ENCODE measurements at regions not wholly inside any gene's neighbourhood (a gene's known extent, or its start where the extent isn't known, plus 50 kb on each side); places are given as distances from the start of the nearest gene placed in this dataset.
"Not testable (repeated sequence)": the region's sequence is repeated elsewhere in the genome, so short reads cannot be mapped to it uniquely, and the experiment has no call there.

GRCh38 chr1:87986130-87986866 lies 657.6 kb downstream of the LMO4 start:
- TF ChIP-seq POLR2AphosphoS5 (IDR thresholded peaks at IDR 0.05) = no peak
- TF ChIP-seq, protein P1, sequence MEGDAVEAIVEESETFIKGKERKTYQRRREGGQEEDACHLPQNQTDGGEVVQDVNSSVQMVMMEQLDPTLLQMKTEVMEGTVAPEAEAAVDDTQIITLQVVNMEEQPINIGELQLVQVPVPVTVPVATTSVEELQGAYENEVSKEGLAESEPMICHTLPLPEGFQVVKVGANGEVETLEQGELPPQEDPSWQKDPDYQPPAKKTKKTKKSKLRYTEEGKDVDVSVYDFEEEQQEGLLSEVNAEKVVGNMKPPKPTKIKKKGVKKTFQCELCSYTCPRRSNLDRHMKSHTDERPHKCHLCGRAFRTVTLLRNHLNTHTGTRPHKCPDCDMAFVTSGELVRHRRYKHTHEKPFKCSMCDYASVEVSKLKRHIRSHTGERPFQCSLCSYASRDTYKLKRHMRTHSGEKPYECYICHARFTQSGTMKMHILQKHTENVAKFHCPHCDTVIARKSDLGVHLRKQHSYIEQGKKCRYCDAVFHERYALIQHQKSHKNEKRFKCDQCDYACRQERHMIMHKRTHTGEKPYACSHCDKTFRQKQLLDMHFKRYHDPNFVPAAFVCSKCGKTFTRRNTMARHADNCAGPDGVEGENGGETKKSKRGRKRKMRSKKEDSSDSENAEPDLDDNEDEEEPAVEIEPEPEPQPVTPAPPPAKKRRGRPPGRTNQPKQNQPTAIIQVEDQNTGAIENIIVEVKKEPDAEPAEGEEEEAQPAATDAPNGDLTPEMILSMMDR (IDR thresholded peaks at IDR 0.05) = no peak
- no peak for TF ChIP-seq POLR2A (IDR thresholded peaks at IDR 0.05)
- TF ChIP-seq EP300 (IDR thresholded peaks at IDR 0.05) = no peak

DNA sequence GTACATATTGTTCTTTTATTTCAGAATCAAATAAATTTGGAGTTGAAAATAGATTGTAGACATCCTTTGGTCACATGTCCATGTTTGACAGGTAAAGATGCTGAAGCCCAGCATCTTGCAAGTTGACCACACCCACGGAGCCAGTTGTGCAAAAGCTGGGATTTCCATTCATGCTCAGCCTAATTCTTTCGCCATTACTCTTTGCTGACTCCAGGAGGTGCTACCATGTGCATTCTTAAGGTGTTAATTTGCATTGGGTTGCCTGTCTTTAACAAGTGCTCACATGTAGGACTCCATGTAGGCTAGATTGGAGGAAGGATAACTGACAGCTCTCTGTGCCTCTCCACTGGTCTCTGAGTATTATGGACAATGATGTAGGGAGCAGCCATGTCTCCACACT lies 660.7 kb downstream of the LMO4 start:
- no peak for TF ChIP-seq POLR2AphosphoS5 (IDR thresholded peaks at IDR 0.05)
- ATAC-seq = no peak
- Histone ChIP-seq H3K4me3 (no peak overlapping the region), H3K27me3 (no peaks in the 10 kb centered on the region), H3K36me3 (no peaks in the 10 kb centered on the region), H3K9me3 (no peaks in the 10 kb centered on the region), H3K4me1 (no peaks in the 10 kb centered on the region), H3K27ac (no peak overlapping the region)
- WGBS, 2 donors (ENCODE audit: low coverage in 1 of 2) = 78 to 98% methylated on average over 2 of the region's 2 CpGs

More at GRCh38 chr1:87986130-87986866, 657.6 kb downstream of the LMO4 start:
- WGBS, 2 donors (ENCODE audit: low coverage in 1 of 2) = 84% methylated on average over 6 of the region's 6 CpGs
- Histone ChIP-seq H3K27ac (no peak overlapping the region), H3K27me3 (no peaks in the 10 kb centered on the region), H3K4me3 (no peak overlapping the region), H3K36me3 (no peaks in the 10 kb centered on the region), H3K4me1 (no peaks in the 10 kb centered on the region), H3K9me3 (no peaks in the 10 kb centered on the region)
- no peak for ATAC-seq

- H3K27me3 ChIP-seq, H3K27ac ChIP-seq, H3K4me3 ChIP-seq, ATAC-seq, H3K4me1 ChIP-seq, H3K36me3 ChIP-seq, H3K9me3 ChIP-seq: not testable (repeated sequence)
- WGBS, 2 donors (ENCODE audit: low coverage in 1 of 2) = 78% methylated on average over 5 of the region's 5 CpGs; no CpG with 5 or more reads in 1 of the 2 donors
These were observed 663.9 kb downstream of the LMO4 start for GRCh38 chr1:87992536-87992935.

DNA sequence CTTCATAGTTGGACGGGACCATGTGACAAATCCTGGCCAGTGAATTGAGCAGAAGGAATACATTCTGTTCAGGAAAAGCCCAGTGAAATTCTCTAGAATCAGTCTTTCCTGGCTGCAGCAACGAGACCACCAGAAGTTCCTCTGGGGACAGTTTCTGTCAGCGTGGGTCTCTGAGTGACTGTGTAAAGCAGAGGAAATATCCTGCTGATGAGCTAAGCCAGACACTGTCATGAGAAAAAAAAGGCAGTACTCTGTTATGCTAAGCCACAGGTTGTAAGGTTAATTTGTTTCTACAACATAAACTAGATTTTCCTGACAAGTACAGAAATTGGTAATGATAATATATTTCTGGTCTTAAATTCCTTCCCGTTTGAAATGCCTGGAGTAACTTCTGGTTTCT lies 664.4 kb downstream of the LMO4 start:
- no peaks in the 10 kb centered on the region for H3K36me3 ChIP-seq
- TF ChIP-seq EP300 (IDR thresholded peaks at IDR 0.05) (no peak), POLR2AphosphoS5 (IDR thresholded peaks at IDR 0.05) (no peak), POLR2A (IDR thresholded peaks at IDR 0.05) (no peak)
- TF ChIP-seq, protein P1 (IDR thresholded peaks at IDR 0.05) = no peak
- no peak overlapping the region for H3K27ac ChIP-seq
- no peaks in the 10 kb centered on the region for H3K4me1 ChIP-seq
- 57 to 66% methylated on average over 1 to 4 of the region's 4 CpGs for WGBS, 2 donors (ENCODE audit: low coverage in 1 of 2)
- ATAC-seq = no peak
- no peaks in the 10 kb centered on the region for H3K27me3 ChIP-seq
- no peak overlapping the region for H3K4me3 ChIP-seq
- no peaks in the 10 kb centered on the region for H3K9me3 ChIP-seq

DNA sequence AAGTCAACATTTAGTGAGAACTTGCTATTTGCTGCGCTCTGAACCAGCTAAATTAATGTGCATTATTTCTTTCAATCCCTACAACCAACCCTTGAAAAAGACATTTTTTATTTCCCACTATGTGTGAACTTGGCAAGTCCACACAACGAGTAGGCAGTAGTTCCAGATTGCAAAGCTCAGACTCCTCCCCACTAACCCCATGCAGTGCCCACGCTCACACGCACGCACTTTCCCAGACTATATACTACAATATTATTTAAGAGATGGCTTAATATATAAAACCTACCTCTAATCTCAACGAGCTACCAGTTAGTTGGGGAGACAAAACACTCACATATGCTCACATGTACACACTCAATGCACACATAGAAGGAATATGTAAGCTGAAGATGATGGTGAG lies 671.2 kb downstream of the LMO4 start:
- TF ChIP-seq, protein P1 (IDR thresholded peaks at IDR 0.05) = no peak
- TF ChIP-seq POLR2A (IDR thresholded peaks at IDR 0.05) (no peak), EP300 (IDR thresholded peaks at IDR 0.05) (no peak), POLR2AphosphoS5 (IDR thresholded peaks at IDR 0.05) (no peak)
- H3K27ac ChIP-seq = no peak overlapping the region
- no peak for ATAC-seq
- H3K27me3 ChIP-seq = no peaks in the 10 kb centered on the region
- H3K4me3 ChIP-seq = no peak overlapping the region
- no peaks in the 10 kb centered on the region for H3K36me3 ChIP-seq
- H3K4me1 ChIP-seq = no peaks in the 10 kb centered on the region
- H3K9me3 ChIP-seq = no peaks in the 10 kb centered on the region
- 83 to 85% methylated on average over 5 to 6 of the region's 6 CpGs for WGBS, 2 donors (ENCODE audit: low coverage in 1 of 2)

DNA sequence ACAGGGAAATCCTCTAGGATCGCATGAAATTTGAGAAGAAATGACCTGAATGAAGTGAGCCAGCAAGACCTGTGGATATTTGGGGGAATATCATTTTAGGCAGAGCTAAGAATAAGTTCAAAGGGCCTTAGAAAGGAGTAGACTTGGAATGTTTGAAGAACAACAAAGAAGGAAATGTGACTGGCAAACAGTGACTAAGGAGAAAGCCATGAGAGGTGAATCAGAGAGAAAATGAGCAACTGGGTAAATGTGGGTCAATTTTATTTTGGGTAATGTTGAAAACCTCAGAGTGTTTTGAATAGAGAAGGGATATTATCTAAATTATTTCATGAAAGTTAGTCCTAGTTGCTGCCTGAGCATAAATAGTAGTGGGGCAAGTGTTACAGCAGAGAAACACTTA lies 672.8 kb downstream of the LMO4 start:
- no peak for ATAC-seq
- no peaks in the 10 kb centered on the region for H3K27me3 ChIP-seq
- no peak overlapping the region for H3K27ac ChIP-seq

More for the DNA sequence above, 672.8 kb downstream of the LMO4 start:
- no peak for TF ChIP-seq POLR2AphosphoS5 (IDR thresholded peaks at IDR 0.05)
- no peak for TF ChIP-seq EP300 (IDR thresholded peaks at IDR 0.05)
- TF ChIP-seq POLR2A (IDR thresholded peaks at IDR 0.05) = no peak
- TF ChIP-seq, protein P1 (IDR thresholded peaks at IDR 0.05) = no peak
- Histone ChIP-seq H3K36me3 (no peaks in the 10 kb centered on the region), H3K4me3 (no peak overlapping the region), H3K9me3 (no peaks in the 10 kb centered on the region), H3K4me1 (no peaks in the 10 kb centered on the region)
- 100% methylated on average over 1 of the region's 1 CpG; no CpG with 5 or more reads in 1 of the 2 donors for WGBS, 2 donors (ENCODE audit: low coverage in 1 of 2)
